ENCODE measurements at regions not wholly inside any gene's neighbourhood (a gene's known extent, or its start where the extent isn't known, plus 50 kb on each side); places are given as distances from the start of the nearest gene placed in this dataset.

DNA sequence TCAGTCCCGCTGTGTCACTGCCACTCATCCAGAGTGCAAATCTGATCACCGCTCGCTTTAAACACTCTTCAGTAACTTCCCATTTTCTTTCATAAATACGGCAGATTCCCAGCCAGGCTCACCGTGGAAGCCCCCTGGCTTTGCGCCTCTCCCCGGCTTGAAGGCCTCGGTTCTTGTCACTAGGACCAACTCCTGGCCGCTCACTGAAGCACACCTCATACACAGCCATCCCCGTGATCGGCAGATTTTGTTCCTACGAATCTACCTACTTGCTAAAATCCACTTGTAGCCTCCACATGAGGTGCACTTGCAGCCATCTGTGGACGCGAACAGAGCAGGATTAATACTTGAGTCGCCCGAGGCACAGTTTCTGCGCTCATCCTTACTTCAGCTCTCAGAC is 462.4 kb upstream of the MYT1L start:
- Histone ChIP-seq H4K20me1 (ENCODE audit: low read depth) (no peaks in the 10 kb centered on the region), H3K27ac (no peak overlapping the region), H3K27me3 (no peaks in the 10 kb centered on the region), H3K4me3 (no peak overlapping the region), H3K9me3 (ENCODE audit: low read depth) (no peaks in the 10 kb centered on the region), H3K36me3 (no peaks in the 10 kb centered on the region), H3K4me2 (no peak overlapping the region), H3F3A (ENCODE audit: low read depth) (peaks cover 5% of the 10 kb centered on the region), H2AFZ (replicated peaks) (no peak overlapping the region), H3K4me1 (peaks cover 5% of the 10 kb centered on the region), H3K9ac (no peak overlapping the region), H3K79me2 (ENCODE audit: low read depth) (no peaks in the 10 kb centered on the region)
- Mint-ChIP-seq H3K27ac (peak overlapping the region; percentile 25), H3K4me1 (peaks cover 14% of the 10 kb centered on the region), H3K27me3 (ENCODE audit: insufficient read depth, low read depth) (peaks cover 11% of the 10 kb centered on the region), H3K4me3 (no peak overlapping the region), H3K9me3 (no peaks in the 10 kb centered on the region), H3K36me3 (no peaks in the 10 kb centered on the region)
- TF ChIP-seq EZH2phosphoT487 (IDR thresholded peaks at IDR 0.05) (no peak), EZH2 (IDR thresholded peaks at IDR 0.05) (no peak)
- TF ChIP-seq, protein P1, sequence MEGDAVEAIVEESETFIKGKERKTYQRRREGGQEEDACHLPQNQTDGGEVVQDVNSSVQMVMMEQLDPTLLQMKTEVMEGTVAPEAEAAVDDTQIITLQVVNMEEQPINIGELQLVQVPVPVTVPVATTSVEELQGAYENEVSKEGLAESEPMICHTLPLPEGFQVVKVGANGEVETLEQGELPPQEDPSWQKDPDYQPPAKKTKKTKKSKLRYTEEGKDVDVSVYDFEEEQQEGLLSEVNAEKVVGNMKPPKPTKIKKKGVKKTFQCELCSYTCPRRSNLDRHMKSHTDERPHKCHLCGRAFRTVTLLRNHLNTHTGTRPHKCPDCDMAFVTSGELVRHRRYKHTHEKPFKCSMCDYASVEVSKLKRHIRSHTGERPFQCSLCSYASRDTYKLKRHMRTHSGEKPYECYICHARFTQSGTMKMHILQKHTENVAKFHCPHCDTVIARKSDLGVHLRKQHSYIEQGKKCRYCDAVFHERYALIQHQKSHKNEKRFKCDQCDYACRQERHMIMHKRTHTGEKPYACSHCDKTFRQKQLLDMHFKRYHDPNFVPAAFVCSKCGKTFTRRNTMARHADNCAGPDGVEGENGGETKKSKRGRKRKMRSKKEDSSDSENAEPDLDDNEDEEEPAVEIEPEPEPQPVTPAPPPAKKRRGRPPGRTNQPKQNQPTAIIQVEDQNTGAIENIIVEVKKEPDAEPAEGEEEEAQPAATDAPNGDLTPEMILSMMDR (IDR thresholded peaks at IDR 0.05): no peak
- DNase-seq (ENCODE audit: low spot score): no peak

GRCh38 chr2:2791606-2792005 is 460.5 kb upstream of the MYT1L start:
- Histone ChIP-seq H4K20me1 (ENCODE audit: low read depth) (no peaks in the 10 kb centered on the region), H3K4me1 (peaks cover 22% of the 10 kb centered on the region), H3K4me3 (no peak overlapping the region), H3K4me2 (no peak overlapping the region), H3F3A (ENCODE audit: low read depth) (peaks cover 24% of the 10 kb centered on the region), H3K79me2 (ENCODE audit: low read depth) (no peaks in the 10 kb centered on the region), H3K27me3 (no peaks in the 10 kb centered on the region), H3K36me3 (no peaks in the 10 kb centered on the region), H3K9ac (no peak overlapping the region), H3K27ac (no peak overlapping the region), H2AFZ (replicated peaks) (no peak overlapping the region), H3K9me3 (ENCODE audit: low read depth) (no peaks in the 10 kb centered on the region)
- no peak overlapping the region for H3K27ac Mint-ChIP-seq
- no peak for TF ChIP-seq EZH2 (IDR thresholded peaks at IDR 0.05)
- DNase-seq (ENCODE audit: low spot score): no peak
- H3K36me3 Mint-ChIP-seq: no peaks in the 10 kb centered on the region
- H3K4me1 Mint-ChIP-seq: peaks cover 28% of the 10 kb centered on the region
- no peaks in the 10 kb centered on the region for H3K9me3 Mint-ChIP-seq
- no peak overlapping the region for H3K4me3 Mint-ChIP-seq
- H3K27me3 Mint-ChIP-seq (ENCODE audit: insufficient read depth, low read depth): peaks cover 11% of the 10 kb centered on the region

DNA sequence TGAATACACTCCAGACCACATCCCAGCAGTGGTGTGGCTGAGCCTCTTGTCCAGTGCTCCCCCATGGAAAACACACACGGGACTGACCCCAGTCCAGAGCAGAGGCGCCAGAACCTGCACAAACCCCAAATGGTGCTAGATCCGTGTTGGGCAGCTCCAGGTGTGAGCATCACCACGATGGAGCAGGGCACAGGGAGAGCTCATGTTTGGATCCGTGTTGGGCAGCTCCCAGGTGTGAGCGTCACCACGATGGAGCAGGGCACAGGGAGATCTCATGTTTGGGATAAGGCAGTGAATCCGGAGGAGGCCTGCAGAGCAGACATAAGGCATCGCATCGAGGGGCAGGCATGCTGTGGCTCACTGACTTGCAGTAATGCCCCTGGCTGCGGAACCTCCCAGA is 460.0 kb upstream of the MYT1L start:
- Histone ChIP-seq H3K4me2 (no peak overlapping the region), H3K4me1 (peaks cover 22% of the 10 kb centered on the region), H3K27me3 (no peaks in the 10 kb centered on the region), H4K20me1 (ENCODE audit: low read depth) (no peaks in the 10 kb centered on the region), H3K27ac (no peak overlapping the region), H3F3A (ENCODE audit: low read depth) (peaks cover 24% of the 10 kb centered on the region), H3K4me3 (no peak overlapping the region), H3K9ac (no peak overlapping the region), H2AFZ (replicated peaks) (no peak overlapping the region), H3K36me3 (no peaks in the 10 kb centered on the region), H3K79me2 (ENCODE audit: low read depth) (no peaks in the 10 kb centered on the region), H3K9me3 (ENCODE audit: low read depth) (no peaks in the 10 kb centered on the region)
- Mint-ChIP-seq H3K4me3 (no peak overlapping the region), H3K9me3 (no peaks in the 10 kb centered on the region), H3K36me3 (no peaks in the 10 kb centered on the region), H3K27me3 (ENCODE audit: insufficient read depth, low read depth) (peaks cover 11% of the 10 kb centered on the region), H3K4me1 (peaks cover 28% of the 10 kb centered on the region), H3K27ac (peak overlapping the region; percentile 53)
- TF ChIP-seq EZH2phosphoT487 (IDR thresholded peaks at IDR 0.05): no peak
- TF ChIP-seq, protein P1 (IDR thresholded peaks at IDR 0.05): no peak
- TF ChIP-seq EZH2 (IDR thresholded peaks at IDR 0.05): no peak
- no peak for DNase-seq (ENCODE audit: low spot score)

DNA sequence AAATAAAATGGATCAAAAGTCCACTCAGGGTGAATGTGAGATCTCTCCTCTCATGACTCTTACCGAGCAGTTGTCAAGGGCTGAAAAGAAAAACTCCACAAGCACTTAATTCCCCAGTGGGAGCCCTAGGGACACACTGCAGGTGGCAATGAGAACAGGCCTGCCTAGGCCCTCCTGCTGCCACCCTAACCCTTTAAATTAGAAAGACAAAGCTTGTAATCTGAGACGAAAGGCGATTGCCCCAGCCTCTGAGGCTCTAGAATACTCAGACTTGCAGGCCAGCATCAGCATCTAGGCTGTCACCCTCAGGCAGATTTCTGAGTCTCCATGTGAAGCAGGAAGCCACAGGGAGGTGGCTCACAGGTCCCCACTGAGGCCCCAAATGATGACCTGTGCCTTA is 457.0 kb upstream of the MYT1L start:
- peak; percentile 62 for DNase-seq (ENCODE audit: low spot score)
- peak overlapping the region; percentile 13 for H3K4me3 ChIP-seq
- H4K20me1 ChIP-seq (ENCODE audit: low read depth): no peaks in the 10 kb centered on the region
- no peak overlapping the region for H2AFZ ChIP-seq (replicated peaks)
- peaks cover 22% of the 10 kb centered on the region for H3K4me1 ChIP-seq
- Mint-ChIP-seq H3K9me3 (peaks cover 3% of the 10 kb centered on the region), H3K27me3 (ENCODE audit: insufficient read depth, low read depth) (peaks cover 17% of the 10 kb centered on the region), H3K27ac (peak overlapping the region; percentile 78), H3K4me3 (no peak overlapping the region), H3K4me1 (peaks cover 25% of the 10 kb centered on the region), H3K36me3 (no peaks in the 10 kb centered on the region)
- H3K9ac ChIP-seq: no peak overlapping the region
- peak overlapping the region; percentile 60 for H3K4me2 ChIP-seq
- peaks cover 24% of the 10 kb centered on the region for H3F3A ChIP-seq (ENCODE audit: low read depth)
- H3K9me3 ChIP-seq (ENCODE audit: low read depth): no peaks in the 10 kb centered on the region
- H3K36me3 ChIP-seq: no peaks in the 10 kb centered on the region
- TF ChIP-seq, protein P1 (IDR thresholded peaks at IDR 0.05): no peak
- no peak for TF ChIP-seq EZH2phosphoT487 (IDR thresholded peaks at IDR 0.05)
- no peak for TF ChIP-seq EZH2 (IDR thresholded peaks at IDR 0.05)
- H3K27me3 ChIP-seq: no peaks in the 10 kb centered on the region
- H3K79me2 ChIP-seq (ENCODE audit: low read depth): no peaks in the 10 kb centered on the region
- H3K27ac ChIP-seq: peak overlapping the region; percentile 83
